CD4-positive, alpha-beta T cell (primary cell): ENCODE measurements at regions not wholly inside any gene's neighbourhood (a gene's known extent, or its start where the extent isn't known, plus 50 kb on each side); places are given as distances from the start of the nearest gene placed in this dataset.

Experiments
- ATAC-seq: fragments of 200-7000 bp; cut with Tn5 transposase; one replicate; pipeline ENCODE4 v1.10.0; 2022; ENCODE audit warnings: mild to moderate bottlenecking; ENCODE audit not compliant: poor library complexity
- CTCF ChIA-PET: fragments of 350-600 bp; sonication (Branson Sonifier 250); formaldehyde crosslinking; loops from one replicate; lab custom pipeline; 2021; ENCODE audit warnings: antibody characterized with exemption, inconsistent platforms; lab: Charles Lee
- POLR2A ChIA-PET: fragments of 350-600 bp; sonication (Branson Sonifier 250); formaldehyde crosslinking; loops from one replicate; lab custom pipeline; 2021; ENCODE audit warnings: antibody characterized with exemption, inconsistent platforms; lab: Charles Lee
- DNase-seq, 14 experiments: peaks; one replicate each; pipeline ENCODE4 v3.0.0-alpha.2; 2013 to 2020; ENCODE audit warnings: mixed read lengths in 2 of 14
- H3K27ac ChIP-seq, 2 donors: one replicate each; pipeline versions ENCODE4 v1.5.1 to v1.7.0; 2013; ENCODE audit warnings: low read length in 2 of 2, low read depth in 1 of 2, mild to moderate bottlenecking in 1 of 2
- H3K27me3 ChIP-seq, 2 experiments: 1 replicate in 1 of 2; 2 replicates in 1 of 2; pipeline versions ENCODE4 v1.6.1 to v1.7.0; 2013; ENCODE audit warnings: low read length in 2 of 2, control low read depth in 1 of 2, mild to moderate bottlenecking in 1 of 2, moderate library complexity in 1 of 2; ENCODE audit not compliant: insufficient read depth in 2 of 2, control insufficient read depth in 1 of 2
- H3K36me3 ChIP-seq: one replicate; pipeline ENCODE4 v1.6.1; 2013; ENCODE audit warnings: low read length, control low read depth; ENCODE audit not compliant: insufficient read depth
- H3K4me1 ChIP-seq: one replicate; pipeline ENCODE4 v1.6.1; 2013; ENCODE audit warnings: low read length, control low read depth; ENCODE audit not compliant: insufficient read depth
- H3K4me3 ChIP-seq: one replicate; pipeline ENCODE4 v1.5.1; 2013; ENCODE audit warnings: mild to moderate bottlenecking, low read length, moderate library complexity
- H3K9me3 ChIP-seq, 2 experiments: 1 replicate in 1 of 2; 2 replicates in 1 of 2; pipeline versions ENCODE4 v1.6.1 to v1.7.0; 2013; ENCODE audit warnings: low read length in 2 of 2, mild to moderate bottlenecking in 2 of 2, control low read depth in 1 of 2, moderate library complexity in 1 of 2; ENCODE audit not compliant: control insufficient read depth in 1 of 2, insufficient read depth in 1 of 2
- H3K27ac Mint-ChIP-seq: one replicate; pipeline ENCODE4 v1.8.0; 2020; ENCODE audit warnings: mixed read lengths
- H3K27me3 Mint-ChIP-seq: one replicate; pipeline ENCODE4 v1.8.0; 2021; ENCODE audit warnings: mixed read lengths
- H3K36me3 Mint-ChIP-seq: one replicate; pipeline ENCODE4 v1.8.0; 2021; ENCODE audit warnings: low read depth, mixed read lengths
- H3K4me1 Mint-ChIP-seq: one replicate; pipeline ENCODE4 v1.8.0; 2021; ENCODE audit warnings: low read depth, mixed read lengths
- H3K4me3 Mint-ChIP-seq: one replicate; pipeline ENCODE4 v1.8.0; 2020; ENCODE audit warnings: mild to moderate bottlenecking, mixed read lengths
- H3K9me3 Mint-ChIP-seq: one replicate; pipeline ENCODE4 v1.8.0; 2020; ENCODE audit warnings: mixed read lengths
- intact Hi-C, 2 experiments: fragments of 100-400 bp; cut with DNase I in 1 of 2; cut with micrococcal nuclease in 1 of 2; formaldehyde crosslinking; loops; one replicate each; pipeline versions ENCODE4 v1.15.1 to v1.9.0; 2023 to 2025; cut with DNase I, micrococcal nuclease
- TF ChIP-seq, protein P1 (sequence below): fragments of 200-600 bp; IDR thresholded peaks from one replicate; pipeline ENCODE4 v1.8.0; 2022; ENCODE audit warnings: antibody characterized with exemption, mild to moderate bottlenecking

GRCh38 chr13:33644581-33645543 is 173.1 kb upstream of the RFC3 start:
- Histone ChIP-seq H3K27ac (no peak overlapping the region), H3K36me3 (no peaks in the 10 kb centered on the region), H3K9me3 (no peaks in the 10 kb centered on the region), H3K27me3 (no peaks in the 10 kb centered on the region), H3K4me1 (no peaks in the 10 kb centered on the region), H3K4me3 (no peak overlapping the region)
- Mint-ChIP-seq H3K4me1 (no peaks in the 10 kb centered on the region), H3K27me3 (no peaks in the 10 kb centered on the region), H3K27ac (no peak overlapping the region), H3K36me3 (no peaks in the 10 kb centered on the region), H3K4me3 (no peak overlapping the region), H3K9me3 (no peaks in the 10 kb centered on the region)
- DNase-seq, result no peak
- intact Hi-C loops, result no loop called here
- TF ChIP-seq, protein P1, sequence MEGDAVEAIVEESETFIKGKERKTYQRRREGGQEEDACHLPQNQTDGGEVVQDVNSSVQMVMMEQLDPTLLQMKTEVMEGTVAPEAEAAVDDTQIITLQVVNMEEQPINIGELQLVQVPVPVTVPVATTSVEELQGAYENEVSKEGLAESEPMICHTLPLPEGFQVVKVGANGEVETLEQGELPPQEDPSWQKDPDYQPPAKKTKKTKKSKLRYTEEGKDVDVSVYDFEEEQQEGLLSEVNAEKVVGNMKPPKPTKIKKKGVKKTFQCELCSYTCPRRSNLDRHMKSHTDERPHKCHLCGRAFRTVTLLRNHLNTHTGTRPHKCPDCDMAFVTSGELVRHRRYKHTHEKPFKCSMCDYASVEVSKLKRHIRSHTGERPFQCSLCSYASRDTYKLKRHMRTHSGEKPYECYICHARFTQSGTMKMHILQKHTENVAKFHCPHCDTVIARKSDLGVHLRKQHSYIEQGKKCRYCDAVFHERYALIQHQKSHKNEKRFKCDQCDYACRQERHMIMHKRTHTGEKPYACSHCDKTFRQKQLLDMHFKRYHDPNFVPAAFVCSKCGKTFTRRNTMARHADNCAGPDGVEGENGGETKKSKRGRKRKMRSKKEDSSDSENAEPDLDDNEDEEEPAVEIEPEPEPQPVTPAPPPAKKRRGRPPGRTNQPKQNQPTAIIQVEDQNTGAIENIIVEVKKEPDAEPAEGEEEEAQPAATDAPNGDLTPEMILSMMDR, result no peak
- POLR2A ChIA-PET, result no interaction called here
- CTCF ChIA-PET, result interaction anchor here (1.1 kb wide), 1 partner anchor 61 kb away, joined by 3 read pairs; no protein-coding TSS in a partner anchor
- ATAC-seq, result no peak

DNA sequence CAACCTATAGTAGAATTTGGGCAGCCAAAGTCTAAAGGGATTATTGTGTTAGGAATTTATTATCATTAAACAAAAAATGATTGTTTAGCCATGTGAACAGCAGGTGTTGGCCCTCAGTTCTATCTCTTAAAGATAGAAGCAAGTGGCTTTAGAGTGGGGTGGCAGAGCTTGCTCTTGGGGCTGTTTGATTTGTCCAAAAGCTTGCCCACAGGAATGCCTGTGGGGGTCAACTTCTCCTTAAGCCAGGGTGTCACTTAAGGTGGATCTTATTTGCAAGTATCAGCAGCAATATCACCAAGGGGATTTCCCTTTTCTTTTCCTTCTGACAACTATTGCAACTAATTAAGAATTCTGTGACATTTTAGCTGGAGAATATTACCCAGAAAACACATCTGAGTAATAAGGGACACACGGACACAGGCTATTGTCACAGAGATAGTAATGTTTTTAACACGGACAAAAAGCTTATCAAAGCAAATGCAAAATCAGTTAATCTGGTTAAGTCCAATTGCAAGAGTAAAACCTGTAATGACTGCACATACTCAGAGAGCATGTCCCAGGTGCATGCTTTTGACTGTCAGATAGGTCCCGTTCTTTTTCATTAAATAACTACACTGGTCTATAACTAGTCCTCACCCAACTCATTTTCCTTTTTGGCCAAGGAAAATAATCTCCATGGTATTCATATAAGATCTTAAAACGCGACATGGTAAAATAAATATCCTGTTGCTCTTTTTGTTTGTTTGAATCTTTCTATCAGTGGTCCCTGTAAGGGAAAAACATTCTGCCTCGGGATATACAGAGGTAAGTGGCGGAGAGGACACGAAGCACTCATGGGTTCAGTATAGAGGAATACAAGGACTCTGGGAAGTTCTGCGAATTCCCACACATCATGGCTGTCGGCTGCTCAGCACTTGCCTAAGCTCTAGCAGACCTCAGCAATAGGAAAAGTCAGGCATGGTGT is 172.1 kb upstream of the RFC3 start:
- no peaks in the 10 kb centered on the region for H3K27me3 ChIP-seq
- no peak overlapping the region for H3K27ac Mint-ChIP-seq
- H3K27ac ChIP-seq, result no peak overlapping the region
- intact Hi-C loops, result no loop called here
- no peak for DNase-seq
- H3K4me1 ChIP-seq, result no peaks in the 10 kb centered on the region
- no peaks in the 10 kb centered on the region for H3K27me3 Mint-ChIP-seq
- H3K4me1 Mint-ChIP-seq, result no peaks in the 10 kb centered on the region
- ChIA-PET CTCF (no interaction called here), POLR2A (interaction anchor here (0.6 kb wide), 1 partner anchor 14 kb away, joined by 3 read pairs; no protein-coding TSS in a partner anchor)
- H3K36me3 ChIP-seq, result no peaks in the 10 kb centered on the region
- no peak overlapping the region for H3K4me3 Mint-ChIP-seq
- H3K4me3 ChIP-seq, result no peak overlapping the region
- H3K9me3 Mint-ChIP-seq, result no peaks in the 10 kb centered on the region
- TF ChIP-seq, protein P1, result no peak
- H3K36me3 Mint-ChIP-seq, result no peaks in the 10 kb centered on the region
- no peak for ATAC-seq
- H3K9me3 ChIP-seq, result no peaks in the 10 kb centered on the region

- H3K27me3 Mint-ChIP-seq, result no peaks in the 10 kb centered on the region
- H3K4me1 Mint-ChIP-seq, result no peaks in the 10 kb centered on the region
- CTCF ChIA-PET, result no interaction called here
- TF ChIP-seq, protein P1, result no peak
- Histone ChIP-seq H3K27me3 (no peaks in the 10 kb centered on the region), H3K4me1 (no peaks in the 10 kb centered on the region), H3K4me3 (no peak overlapping the region), H3K9me3 (no peaks in the 10 kb centered on the region), H3K36me3 (no peaks in the 10 kb centered on the region), H3K27ac (no peak overlapping the region)
- H3K9me3 Mint-ChIP-seq, result no peaks in the 10 kb centered on the region
- no peak overlapping the region for H3K27ac Mint-ChIP-seq
- DNase-seq (no peak), ATAC-seq (no peak)
- intact Hi-C loops, result no loop called here
- POLR2A ChIA-PET, result no interaction called here
- no peaks in the 10 kb centered on the region for H3K36me3 Mint-ChIP-seq
- no peak overlapping the region for H3K4me3 Mint-ChIP-seq
Observed at GRCh38 chr13:33649212-33649878, 168.6 kb upstream of the RFC3 start.
